Fibroblast of skin of right biceps (primary cell): ENCODE measurements at regions not wholly inside any gene's neighbourhood (a gene's known extent, or its start where the extent isn't known, plus 50 kb on each side); places are given as distances from the start of the nearest gene placed in this dataset.
A peak's percentile ranks its signal among the peaks of the same experiment; 100 is the strongest.

Experiments used
- DNase-seq: peaks from one replicate; pipeline ENCODE4 v3.0.0-alpha.2; 2013

DNA sequence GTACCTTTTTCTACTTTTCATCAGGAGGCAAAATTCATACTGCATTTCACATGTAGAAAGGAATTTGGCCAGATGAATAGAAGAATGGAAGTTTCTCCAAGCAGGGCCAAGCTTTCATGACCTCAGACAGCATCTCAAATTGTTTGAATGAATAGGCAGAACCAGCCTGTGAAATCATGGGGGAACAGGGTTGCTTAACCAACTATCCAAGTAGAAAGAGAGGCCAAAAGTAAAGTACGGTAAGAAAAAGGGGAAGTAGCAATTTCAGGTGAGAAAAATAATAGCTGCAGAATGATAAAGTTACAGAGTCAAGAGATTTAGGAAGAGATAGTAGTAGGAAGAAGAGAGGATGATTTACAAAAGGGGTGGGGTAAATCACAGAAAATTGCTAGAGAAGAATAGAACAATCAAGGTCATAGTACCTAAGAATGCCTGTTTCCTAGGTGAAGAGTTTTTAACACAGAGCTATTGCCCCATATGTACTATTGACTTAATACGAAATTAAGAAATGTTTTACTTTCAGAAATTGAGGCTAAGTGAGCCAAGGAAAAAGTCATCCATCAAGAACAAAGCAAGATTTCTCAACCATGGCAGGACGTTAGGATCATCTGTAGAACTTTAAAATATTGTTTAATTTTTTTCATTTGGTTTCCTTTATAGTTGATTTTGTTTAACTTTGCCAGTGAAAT, 177.1 kb upstream of the TET2 start:
- DNase-seq, result no peak

DNA sequence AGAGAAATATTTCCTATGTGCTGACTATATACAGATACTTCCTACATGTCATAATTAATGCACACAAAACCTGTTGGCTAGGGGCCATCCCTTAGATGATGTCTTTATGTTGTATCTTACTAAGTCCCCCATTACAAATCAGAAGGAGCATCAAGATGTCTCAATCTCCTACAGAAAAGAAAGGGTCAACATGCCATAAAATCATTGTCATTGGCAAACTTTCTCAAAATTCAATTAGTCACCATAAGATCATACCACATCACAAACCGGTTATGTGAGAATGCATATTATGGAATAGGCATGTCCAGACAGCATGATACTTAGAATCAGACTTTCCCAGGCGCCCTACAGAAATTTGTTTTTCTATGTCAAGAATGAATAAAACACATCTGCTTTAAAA, 175.2 kb upstream of the TET2 start:
- no peak for DNase-seq

DNA sequence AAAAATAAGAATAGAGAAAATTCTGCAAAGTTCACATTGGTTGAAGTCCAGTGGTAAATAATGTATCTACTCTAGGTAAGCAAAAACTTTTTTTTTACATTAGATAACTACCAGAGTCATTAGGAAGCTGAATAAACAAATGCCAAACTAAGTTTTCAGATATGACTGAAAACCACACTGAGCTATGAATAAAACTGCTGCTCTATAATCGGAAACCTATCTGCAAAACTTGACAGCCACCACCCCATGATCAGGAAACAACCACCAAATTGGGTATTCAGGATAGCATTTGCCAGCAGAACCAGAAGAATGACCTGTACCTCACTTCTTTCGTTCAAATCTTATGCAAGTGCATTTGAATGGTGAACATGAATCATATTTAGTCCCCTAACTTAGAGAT, 173.0 kb upstream of the TET2 start:
- no peak for DNase-seq

DNA sequence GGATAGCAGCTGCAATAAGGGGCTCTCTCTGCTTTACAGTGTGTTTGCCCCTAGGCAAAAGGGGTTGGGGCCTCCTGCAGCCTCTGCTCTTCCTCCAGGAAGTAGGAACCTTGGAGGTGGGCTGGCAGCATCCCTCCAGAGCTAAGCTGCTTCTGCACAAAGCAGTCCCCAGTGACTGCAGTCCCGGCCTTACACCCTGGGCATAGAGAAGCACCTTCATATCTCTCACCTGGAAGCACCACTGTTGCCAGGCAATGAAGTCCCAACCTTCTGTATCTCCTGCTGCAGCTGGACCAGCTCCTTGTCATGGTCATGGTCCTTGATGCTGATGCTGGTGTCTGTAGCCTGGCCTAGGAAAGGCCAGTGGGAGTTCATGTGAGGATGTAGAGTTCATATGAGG, 171.1 kb upstream of the TET2 start:
- no peak for DNase-seq

DNA sequence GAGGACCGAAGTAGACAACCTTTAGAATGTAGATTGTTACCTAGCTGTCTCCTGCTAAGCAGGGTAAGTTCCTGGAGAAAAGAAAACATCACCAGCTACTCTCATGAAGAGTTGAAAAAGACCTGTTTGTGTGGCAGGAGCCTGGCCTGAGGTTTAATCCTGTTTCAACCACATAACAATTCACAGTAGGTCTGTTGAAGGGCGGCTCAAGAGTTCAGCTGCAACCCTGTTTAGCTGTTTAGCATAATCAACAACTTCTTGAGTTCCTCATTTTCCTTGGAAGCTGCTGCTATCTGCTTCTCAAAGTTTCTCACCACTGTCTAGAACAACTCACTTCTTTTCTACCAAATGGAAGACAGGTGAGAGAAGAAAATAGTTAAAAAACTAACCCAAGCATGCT, 170.4 kb upstream of the TET2 start:
- DNase-seq, result no peak

DNA sequence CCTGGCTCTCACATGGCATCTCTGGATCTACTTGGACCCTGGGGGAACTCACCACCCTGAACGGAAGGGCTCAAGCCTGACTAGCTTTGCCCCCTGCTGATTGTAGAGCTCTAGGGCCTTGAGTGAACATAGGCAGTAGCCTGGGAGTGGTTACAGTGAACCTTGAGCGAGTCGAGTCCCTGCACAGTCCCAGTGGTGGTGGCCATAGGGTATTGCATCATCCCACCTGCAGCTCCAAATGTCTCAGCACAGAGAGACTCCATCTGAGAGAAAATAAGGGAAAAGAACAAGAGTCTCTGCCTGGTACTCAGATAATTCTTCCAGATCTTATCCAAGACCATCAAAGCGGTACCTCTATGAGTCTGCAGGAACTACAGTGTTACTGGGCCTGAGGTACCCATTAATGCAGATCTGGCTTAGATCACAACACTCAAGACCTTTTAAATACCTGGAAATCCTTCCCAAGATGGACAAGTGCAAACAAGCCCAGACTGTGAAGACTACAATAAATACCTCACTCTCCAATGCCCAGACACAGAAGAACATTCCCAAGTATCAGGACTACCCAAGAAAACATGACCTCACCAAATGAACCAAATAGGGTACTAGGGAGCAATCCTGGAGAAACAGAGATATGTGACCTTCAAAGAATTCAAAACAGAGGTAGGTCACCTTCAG, 167.5 kb upstream of the TET2 start:
- no peak for DNase-seq

DNA sequence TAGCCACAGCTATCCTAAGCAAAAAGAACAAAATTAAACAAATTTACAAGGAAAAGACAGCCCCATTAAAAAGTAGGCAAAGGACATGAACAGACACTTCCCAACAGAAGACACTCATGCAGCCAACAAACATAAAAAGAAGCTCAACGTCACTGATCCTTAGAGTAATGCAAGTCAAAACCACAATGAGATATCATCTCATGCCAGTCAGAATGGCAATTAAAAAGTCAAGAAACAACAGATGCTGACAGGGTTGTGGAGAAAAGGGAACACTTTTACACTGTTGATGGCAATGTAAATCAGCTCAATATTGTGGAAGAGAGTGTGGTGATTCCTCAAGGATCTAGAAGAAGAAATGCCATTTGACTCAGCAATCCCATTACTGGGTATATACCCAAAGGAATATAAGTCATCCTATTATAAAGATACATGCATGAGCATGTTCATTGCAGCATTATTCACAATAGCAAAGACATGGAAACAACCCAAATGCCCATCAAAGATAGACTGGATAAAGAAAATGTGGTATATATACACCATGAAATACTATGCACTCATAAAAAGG, 163.0 kb upstream of the TET2 start:
- DNase-seq, result no peak

DNA sequence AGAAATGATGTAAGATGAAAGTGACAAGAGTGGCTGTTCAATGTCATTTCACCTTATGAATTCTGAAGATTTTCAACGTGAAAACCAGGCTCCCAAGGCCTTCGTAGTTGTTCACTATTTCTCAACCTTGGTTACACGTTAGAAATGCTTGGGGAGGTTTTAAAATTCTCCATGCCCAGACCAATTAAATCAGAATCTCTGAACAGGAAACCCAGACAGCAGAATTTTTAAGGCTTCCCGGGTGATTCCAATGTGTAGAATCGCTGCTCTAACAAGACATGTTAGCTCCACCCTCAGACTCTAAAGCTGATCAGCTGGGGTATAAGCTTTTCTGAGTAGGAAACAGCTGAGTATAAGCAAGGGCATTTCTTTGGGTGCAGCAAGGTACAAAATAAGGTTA, 160.4 kb upstream of the TET2 start:
- DNase-seq, result no peak

DNA sequence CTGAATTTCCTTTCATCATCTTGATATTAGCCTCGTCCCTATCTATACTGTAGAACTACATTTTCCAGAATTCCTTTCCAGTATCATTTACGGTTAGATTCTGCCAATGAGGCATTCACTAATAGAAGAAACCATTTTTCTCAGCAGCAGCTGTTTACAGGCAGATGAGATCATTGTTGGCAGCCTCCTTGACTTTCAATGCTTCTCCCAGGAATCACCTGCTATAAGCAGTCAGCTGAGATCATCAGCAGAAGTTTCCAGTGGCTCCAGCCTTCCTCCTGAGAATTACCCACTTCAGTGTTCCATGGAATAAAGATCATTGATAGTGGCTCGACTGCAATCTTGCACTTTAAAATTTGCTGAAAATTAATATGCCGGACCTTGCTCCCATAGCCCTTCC, 157.3 kb upstream of the TET2 start:
- no peak for DNase-seq

DNA sequence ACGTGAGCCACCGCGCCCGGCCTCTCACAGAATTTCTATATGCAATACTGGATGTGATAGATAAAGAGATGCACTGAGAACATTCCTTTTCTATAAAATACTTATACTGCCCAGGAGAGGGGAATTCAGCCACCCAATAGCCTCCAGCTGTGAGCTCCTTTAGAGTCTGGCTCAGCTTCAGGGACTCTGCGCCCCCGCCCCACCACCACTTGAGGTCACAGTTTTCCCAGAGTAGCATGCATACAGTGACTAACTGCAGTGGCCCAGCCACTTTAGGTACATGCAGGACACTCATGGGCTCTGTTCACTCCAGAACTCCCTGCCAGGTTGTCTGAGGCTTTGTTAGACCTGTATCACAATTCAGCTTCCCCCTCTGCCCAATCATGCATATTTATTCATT, 144.4 kb upstream of the TET2 start:
- DNase-seq, result no peak

DNA sequence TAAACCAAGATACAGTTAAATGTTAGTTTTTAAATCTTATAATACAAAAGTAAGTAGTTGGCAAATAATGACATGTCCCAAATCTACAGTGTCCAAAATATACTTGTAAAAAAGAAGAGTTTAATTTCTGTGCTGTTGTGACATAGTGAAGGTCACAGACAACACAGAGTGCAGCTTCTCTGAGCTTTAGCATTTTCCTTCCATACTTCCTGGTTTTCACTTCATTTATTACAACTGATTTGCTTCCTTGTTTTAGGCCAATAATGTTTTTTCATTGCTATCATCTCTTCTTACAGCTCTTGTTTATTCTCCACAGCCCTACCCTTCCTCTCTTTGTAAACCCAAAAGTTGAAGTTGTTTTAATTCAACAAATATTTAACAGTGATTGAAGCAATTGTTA, 132.4 kb upstream of the TET2 start:
- no peak for DNase-seq

DNA sequence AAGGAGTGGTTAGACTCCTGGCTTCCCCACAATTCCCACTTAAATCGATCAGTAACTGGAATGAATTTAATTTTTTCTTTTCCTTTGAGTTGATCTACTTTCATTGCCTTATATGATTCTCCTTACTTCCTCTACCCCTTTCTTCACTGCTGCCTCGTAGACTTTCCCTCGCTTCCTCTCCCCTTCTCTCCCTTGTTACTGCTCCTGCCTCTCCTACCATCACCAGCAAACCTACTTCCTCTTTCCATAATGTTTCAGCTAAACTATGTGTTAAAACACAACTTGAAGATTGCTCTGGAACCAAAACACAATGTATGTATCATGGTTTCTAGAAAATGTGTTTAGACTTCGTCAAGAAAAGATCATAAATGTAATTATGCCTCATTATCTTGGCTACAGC, 132.0 kb upstream of the TET2 start:
- DNase-seq, result no peak

DNA sequence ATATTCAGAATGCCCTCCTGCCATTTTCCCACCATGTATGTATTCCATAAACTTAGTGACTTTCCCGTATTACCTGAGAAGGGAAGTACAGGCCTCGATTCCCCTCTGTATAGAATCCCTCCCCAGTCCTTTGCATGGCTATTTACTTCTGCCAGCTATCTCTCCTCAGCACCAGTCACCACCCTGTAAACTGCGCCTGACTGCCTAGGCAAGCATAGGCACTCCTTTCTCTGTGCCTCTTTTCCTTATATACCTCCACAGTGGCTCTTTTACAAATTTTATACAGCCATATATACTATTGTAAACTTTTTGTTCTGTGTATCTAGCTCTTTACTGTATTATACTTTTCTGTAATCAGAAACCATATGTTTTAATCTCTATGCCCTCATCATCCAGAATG, 130.9 kb upstream of the TET2 start:
- no peak for DNase-seq

DNA sequence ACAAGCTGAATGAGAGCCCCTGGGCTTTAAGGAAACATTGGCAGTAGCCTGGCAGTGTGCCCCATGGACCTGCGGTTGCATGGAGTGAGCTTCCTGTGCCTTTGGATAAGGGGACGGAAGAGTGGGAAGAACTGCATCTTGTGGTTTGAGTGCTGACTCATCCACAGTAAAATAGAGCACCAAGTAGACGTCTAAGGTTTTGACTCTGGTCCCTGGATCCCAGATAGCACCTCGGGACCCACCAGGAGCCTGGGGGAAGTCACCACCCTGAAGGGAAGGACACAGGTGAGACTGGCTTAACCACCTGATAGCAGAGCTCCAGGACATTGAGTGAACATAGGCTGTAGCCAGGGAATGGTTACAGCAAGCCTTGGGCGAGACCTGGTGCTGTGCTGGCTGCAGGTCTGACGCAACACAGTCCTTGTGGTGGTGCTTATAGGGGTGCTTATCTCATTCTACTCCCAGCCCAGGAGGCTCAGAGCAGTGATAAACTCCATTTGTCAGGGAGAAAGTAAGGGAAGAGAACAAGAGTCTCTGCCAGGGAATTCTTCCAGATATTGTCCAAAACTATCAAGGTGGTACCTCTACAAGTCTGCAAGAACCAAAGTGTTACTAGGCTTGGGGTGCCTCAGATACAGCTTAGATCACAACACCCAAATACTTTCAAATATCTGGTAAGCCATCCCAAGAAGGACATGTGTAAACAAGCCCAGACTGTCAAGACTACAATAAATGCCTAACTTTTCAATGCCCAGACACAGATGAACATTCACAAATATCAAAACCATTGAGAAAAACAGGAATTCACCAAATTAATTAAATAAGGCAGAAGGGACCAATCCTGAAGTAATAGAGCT, 123.6 kb upstream of the TET2 start:
- no peak for DNase-seq

DNA sequence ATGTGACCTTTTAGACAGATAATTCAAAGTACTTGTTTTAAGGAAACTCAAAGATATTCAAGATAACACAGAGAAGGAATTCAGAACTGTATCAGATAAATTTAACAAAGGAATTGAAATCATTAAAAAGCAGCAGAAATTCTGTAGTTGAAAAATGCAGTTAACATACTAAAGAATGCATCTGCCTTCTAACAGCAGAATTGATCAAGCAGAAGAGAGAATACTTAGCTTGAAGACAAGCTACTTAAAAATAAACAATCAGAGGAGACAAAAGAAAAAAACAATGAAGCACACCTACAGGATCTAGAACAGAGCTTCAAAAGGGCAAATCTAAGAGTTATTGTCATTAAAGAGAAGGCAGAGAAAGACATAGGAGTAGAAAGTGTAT, 123.0 kb upstream of the TET2 start:
- no peak for DNase-seq

DNA sequence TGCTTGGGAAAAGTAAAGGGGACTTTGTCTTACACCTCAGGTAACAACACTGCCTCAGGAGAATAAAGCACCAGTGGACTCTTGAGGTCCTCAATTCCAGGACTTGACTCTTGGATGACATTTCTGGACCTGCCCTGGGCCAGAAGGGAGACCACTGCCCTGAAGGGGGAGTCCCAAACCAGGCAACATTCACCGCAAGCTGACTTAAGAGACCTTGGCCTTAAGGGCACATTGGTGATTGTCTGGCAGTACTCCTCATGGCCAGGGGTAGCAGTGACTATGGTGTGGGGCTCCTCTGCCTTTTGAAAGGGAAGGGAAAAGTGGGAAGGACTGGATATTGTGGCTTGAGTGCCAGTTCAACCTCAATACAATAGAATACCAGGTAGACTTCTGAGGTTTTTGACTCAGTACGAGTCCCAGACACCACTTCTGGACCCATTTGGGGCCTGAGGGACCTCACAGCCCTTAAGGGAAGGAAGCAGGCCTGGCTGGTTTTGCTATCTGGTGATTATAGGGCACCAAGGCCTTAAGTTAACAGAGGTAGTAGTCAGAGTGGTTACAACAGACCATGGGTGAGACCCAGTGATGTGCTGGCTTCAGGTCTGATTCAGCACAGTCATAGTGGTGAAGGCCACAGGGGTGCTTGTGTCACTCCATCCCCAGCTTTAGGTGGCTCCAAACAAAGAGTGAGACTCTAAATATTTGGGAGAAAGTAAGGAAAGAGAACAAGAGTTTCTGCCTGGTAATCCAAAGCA, 121.2 kb upstream of the TET2 start:
- DNase-seq, result no peak

DNA sequence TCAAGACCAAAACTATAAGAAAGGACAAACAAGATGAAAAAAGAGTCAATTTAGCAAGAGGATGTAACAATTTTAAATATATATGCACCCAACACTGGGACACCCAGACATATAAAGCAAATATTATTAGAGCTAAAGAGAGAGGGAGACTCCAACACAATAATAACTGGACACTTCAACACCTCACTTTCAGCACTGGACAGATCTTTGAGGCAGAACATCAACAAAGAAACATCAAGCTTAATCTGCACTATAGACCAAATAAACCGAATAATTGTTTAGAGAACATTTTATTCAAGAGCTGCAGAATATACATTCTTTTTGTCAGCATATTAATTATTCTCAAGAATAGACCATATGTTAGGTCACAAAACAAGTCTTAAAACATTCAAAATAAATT, 109.7 kb upstream of the TET2 start:
- DNase-seq, result no peak

DNA sequence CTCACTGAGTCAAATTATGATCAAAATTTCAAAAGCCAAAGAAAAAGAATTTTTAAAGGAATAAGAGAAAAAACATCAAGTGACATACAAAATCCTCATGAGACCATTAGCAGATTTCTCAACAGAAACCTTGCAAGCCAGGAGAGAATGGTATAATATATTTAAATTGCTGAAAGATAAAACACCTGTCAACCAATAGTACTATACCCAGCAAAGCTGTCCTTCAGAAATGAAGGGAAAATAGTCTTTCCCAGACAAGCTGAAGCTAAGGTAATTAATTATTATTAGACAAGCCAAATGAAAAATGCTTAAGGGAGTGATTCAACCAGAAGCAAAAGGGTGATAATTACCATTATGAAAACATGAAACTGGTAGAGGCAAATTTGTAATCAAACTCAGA, 104.2 kb upstream of the TET2 start:
- no peak for DNase-seq

DNA sequence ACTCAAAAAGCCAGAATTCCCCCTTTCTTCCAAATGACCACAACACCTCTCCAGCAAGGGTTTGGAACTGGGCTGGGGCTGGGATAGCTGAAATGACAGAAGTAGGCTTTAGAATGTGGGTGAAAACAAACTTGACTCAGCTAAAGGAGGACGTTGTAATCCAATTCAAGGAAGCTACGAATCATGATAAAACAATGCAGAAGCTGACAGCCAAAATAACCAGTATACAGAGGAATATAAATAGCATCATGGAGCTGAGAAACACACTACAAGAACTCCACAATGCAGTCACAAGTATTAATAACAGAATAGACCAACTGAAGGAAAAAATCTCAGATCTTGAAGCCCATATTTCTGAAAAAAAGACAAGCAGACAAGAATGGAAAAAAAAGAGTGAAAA, 95.8 kb upstream of the TET2 start:
- DNase-seq, result peak; percentile 65

DNA sequence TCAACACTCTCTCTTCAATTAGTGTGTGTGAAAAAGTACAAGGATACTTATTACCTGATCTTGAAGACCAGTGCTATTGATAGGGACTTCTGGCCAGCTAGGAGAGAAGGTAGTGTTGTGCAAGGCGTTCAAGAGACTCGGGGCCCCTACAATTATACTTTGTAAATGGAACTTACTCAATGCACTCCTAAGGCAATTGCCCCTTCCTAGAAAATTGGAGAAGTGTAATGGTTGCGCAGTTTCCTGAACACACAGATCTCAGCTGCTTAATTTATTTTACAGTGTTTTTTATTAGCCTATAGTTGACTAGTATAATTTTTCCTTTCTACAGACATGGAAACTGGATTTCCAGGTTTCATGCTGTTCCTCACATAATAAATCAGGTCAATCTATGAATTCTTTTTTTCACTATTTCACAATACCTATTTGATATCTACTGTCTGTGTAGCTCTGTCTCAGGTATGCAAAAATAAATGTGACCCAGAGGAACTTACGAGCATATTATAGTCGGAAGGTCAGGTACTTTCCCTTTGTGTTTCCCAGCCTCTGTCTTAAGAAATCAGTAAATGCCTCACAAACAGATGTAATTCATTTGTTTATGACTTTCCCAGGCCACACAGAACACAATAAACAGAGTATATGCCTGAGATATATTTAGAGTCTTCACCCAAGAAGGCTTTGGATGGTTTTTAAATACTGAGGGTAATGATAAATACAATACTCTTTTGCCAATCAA, 89.1 kb upstream of the TET2 start:
- no peak for DNase-seq

DNA sequence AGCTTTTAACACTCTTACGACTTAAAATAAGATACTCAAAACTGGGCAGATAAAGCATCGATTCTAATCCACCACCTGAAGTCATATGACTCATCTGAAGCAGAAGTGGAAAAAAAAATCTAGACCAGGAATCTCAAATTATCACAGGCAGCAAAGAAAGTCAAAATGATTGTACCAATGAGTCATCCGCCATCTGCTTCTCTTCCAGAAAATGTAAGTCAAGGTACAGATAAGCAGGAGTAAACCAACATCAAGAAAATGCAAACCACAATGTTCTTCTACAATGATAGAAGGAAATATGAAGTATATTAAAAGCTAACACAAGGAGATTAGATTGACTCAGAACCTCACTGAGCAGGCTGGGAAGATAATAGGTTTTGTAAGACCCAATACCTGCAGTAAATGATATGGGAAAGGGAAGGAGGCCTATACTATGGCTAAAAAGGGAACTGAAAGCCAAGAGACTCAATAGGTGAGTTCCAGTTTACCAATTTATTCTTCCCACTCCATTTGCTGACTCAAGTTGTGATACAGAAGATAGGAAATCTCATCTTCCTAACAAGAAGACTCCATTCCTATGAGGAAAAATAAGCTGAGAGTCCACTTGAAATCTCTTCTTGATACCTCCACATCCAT, 88.4 kb upstream of the TET2 start:
- DNase-seq, result peak; percentile 58

DNA sequence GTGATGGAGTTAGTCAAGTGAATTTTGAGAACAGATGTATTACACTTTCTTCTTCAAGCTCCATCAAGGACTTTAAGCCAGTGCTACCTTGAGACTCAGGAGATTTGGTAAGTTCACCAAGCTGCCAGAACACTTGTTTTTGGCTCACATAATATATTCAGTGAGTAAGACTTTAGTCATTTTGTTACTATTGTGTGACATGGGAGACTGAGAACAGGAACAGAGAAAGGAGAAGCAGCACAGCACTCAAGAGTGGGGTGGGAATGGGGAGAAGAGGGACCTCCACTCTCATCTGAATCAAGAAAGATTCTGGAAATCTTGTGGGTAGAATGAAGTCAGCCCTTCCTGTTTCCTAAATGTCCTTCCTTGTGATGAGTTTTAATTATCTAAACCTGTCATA, 87.3 kb upstream of the TET2 start:
- DNase-seq, result no peak
